AG04449 (cell line): ENCODE measurements at regions not wholly inside any gene's neighbourhood (a gene's known extent, or its start where the extent isn't known, plus 50 kb on each side); places are given as distances from the start of the nearest gene placed in this dataset.

Source experiments
- CTCF ChIA-PET: fragments of 350-600 bp; formaldehyde crosslinking; extraction: SDS; loops from one replicate; lab custom pipeline; 2021; ENCODE audit warnings: antibody characterized with exemption; lab: Yijun Ruan, JAX
- POLR2A ChIA-PET: fragments of 400-600, 350-600 bp; formaldehyde crosslinking; extraction: SDS; loops from one replicate; lab custom pipeline; 2020; ENCODE audit warnings: antibody characterized with exemption, inconsistent platforms; lab: Yijun Ruan, JAX
- DNase-seq: peaks from one replicate; pipeline ENCODE4 v3.0.0-alpha.2; 2010; ENCODE audit warnings: low read depth, low spot score
- H3K4me3 ChIP-seq: 2 replicates; pipeline ENCODE4 v1.5.1; 2011; ENCODE audit warnings: low read depth, mild to moderate bottlenecking, control low read depth, low read length
- TF ChIP-seq, protein P1 (sequence below): IDR thresholded peaks from one replicate; pipeline ENCODE4 v1.5.1; 2011; ENCODE audit warnings: mild to moderate bottlenecking, moderate library complexity, low read length, control low read depth, inconsistent platforms; ENCODE audit not compliant: insufficient read depth; ENCODE audit errors: missing control alignments

- no peak for DNase-seq
- CTCF ChIA-PET, result no interaction called here
- POLR2A ChIA-PET, result no interaction called here
- TF ChIP-seq, protein P1, sequence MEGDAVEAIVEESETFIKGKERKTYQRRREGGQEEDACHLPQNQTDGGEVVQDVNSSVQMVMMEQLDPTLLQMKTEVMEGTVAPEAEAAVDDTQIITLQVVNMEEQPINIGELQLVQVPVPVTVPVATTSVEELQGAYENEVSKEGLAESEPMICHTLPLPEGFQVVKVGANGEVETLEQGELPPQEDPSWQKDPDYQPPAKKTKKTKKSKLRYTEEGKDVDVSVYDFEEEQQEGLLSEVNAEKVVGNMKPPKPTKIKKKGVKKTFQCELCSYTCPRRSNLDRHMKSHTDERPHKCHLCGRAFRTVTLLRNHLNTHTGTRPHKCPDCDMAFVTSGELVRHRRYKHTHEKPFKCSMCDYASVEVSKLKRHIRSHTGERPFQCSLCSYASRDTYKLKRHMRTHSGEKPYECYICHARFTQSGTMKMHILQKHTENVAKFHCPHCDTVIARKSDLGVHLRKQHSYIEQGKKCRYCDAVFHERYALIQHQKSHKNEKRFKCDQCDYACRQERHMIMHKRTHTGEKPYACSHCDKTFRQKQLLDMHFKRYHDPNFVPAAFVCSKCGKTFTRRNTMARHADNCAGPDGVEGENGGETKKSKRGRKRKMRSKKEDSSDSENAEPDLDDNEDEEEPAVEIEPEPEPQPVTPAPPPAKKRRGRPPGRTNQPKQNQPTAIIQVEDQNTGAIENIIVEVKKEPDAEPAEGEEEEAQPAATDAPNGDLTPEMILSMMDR, result no peak
- H3K4me3 ChIP-seq, result no peak overlapping the region
These were observed 319.1 kb upstream of the PFKP start for GRCh38 chr10:2748287-2748686.

- ChIA-PET CTCF (no interaction called here), POLR2A (no interaction called here)
- DNase-seq, result no peak
- H3K4me3 ChIP-seq, result no peak overlapping the region
- TF ChIP-seq, protein P1, result no peak
These were observed 320.7 kb upstream of the PFKP start for GRCh38 chr10:2746638-2747037.

DNA sequence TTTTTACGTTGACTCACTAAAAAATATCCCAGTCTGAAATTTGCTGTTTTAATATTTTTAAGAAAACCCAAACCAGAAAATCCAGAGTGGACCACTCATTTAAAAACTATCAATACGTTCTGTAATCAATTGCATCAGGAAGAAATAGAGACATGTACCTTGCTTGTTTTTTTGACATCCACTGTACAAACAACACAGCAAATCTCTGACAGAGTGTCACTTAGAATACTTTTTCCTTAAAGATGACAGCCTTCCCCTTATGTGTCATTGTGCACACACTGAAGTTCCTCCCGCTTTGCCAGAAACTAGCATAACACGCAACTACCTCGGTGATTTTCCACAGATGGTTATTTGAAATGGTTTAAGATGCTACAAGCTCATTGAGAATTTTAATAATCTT, 321.7 kb upstream of the PFKP start:
- no peak for DNase-seq
- H3K4me3 ChIP-seq, result no peak overlapping the region
- POLR2A ChIA-PET, result no interaction called here
- TF ChIP-seq, protein P1, result no peak
- CTCF ChIA-PET, result no interaction called here

DNA sequence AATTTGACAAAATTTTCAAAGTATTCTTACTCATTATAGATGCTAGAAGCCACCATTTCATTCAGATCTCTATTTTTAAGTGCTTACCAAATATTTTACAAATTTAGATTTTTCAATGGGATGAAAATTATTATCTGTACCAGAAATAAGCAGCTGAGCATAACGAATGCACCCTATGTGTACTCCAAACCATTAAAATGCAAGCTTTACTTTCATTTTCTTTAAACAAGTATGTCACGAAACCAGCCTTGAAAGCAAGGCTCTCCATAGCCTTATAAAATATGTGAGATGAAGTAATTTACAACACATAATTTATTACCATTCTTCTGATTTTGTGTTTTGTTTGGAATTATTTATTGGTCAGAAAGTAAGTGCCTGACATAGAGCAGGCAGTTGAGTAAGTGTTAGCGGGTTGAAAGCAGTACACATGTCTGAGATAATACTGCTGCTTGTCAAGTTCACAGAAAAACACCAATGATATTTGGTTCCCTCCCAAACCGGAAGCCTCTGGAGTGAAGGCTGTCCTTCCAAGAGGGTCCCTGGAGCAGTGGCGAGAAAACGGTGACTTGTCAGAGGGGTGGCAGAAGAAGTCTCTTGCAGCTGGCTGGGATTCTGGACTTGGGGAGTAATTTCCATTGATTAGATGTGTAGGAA, 322.7 kb upstream of the PFKP start:
- no peak for DNase-seq
- no peak overlapping the region for H3K4me3 ChIP-seq
- ChIA-PET CTCF (no interaction called here), POLR2A (no interaction called here)
- TF ChIP-seq, protein P1, result no peak

DNA sequence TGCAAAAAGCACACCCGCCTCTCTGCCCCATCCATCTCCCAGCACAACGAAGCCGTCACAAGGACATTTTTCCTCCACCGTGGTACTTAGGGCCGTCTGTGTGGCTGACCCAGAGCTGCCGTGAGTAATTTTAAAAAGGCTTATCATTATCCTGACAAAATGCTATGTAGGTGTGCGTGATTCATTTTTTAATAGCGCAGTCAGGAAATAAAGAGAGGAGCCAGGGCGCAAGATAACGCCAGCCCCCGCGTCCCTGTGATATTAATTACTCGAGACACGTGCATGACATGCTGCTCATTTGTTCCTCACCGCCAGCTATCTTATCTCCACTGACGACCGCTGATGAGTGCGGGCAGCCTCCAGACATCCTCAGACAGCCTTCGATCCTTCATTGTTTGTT, 332.7 kb upstream of the PFKP start:
- CTCF ChIA-PET, result no interaction called here
- TF ChIP-seq, protein P1, result no peak
- no peak overlapping the region for H3K4me3 ChIP-seq
- no peak for DNase-seq
- POLR2A ChIA-PET, result no interaction called here

DNA sequence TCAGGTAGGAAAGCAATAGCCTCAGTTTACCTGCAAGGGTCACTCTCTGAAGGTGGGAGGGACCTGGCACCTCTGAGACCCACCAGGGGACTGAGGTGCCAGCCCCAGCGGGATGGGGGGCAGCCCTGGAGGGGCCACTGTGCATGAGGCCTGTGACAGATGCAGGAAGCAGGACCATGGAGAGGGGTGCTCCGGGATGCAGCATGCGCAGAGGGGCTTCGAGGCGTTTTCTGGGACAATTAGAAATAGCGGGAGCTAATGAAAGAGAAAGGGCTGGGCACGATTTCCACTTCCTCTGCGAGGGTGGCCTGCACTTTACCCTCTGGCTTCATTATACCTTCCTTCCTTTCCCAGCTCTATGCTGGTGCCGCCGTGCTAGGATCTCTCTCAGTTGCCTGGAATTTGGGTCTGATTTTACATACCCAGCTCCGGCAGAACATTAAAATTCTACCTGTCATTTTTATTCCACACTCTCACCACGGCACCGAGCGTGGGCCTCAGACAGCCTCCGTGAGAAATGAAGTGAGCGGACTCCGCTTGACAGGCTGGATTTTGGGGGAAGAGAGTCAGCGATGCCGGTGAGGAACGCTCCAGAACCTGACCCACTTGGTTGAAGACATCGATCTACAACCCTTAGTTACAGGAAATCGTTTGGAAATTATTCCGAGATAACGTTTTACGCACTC, 333.9 kb upstream of the PFKP start:
- TF ChIP-seq, protein P1, result no peak
- DNase-seq, result no peak
- POLR2A ChIA-PET, result no interaction called here
- H3K4me3 ChIP-seq, result no peak overlapping the region
- CTCF ChIA-PET, result no interaction called here
